GM12878 (cell line): ENCODE measurements at regions not wholly inside any gene's neighbourhood (a gene's known extent, or its start where the extent isn't known, plus 50 kb on each side); places are given as distances from the start of the nearest gene placed in this dataset.

Source experiments
- ATAC-seq: fragments of 200-7000 bp; cut with Tn5 transposase; 3 replicates; pipeline ENCODE4 v1.9.1; 2020; ENCODE audit warnings: mild to moderate bottlenecking, moderate library complexity
- BruUV-seq: library from RNA; stranded (reverse); fragments of 400-500 nt; replicated peaks from 2 replicates; lab custom pipeline; 2021; lab: Mats Ljungman, UMichigan
- CTCF ChIA-PET: fragments of 300-600 bp; sonication (Branson Sonifier 250); formaldehyde crosslinking; extraction: SDS; loops from one replicate; lab custom pipeline; 2021; ENCODE audit warnings: inconsistent platforms; lab: Yijun Ruan, JAX
- POLR2A ChIA-PET: fragments of 350-600 bp; formaldehyde crosslinking; extraction: SDS; loops from one replicate; lab custom pipeline; 2021; ENCODE audit warnings: inconsistent platforms; lab: Charles Lee
- RAD21 ChIA-PET: fragments of 300-600 bp; sonication (Branson Sonifier 250); formaldehyde crosslinking; loops from one replicate; lab custom pipeline; 2023; ENCODE audit warnings: antibody characterized with exemption; ENCODE audit not compliant: unreplicated experiment; lab: Charles Lee
- SMC1A ChIA-PET: fragments of 300-600 bp; sonication (Branson Sonifier 250); formaldehyde crosslinking; loops from one replicate; lab custom pipeline; 2023; ENCODE audit not compliant: unreplicated experiment, uncharacterized antibody; lab: Charles Lee
- DNase-seq: peaks from one replicate; pipeline ENCODE4 v3.0.0-alpha.2; 2011; ENCODE audit warnings: low read depth, low spot score
- FAIRE-seq: peaks from 3 replicates; lab custom pipeline; 2011; peaks lifted over from hg19 to GRCh38; lab: Jason Lieb, UNC
- H2AFZ ChIP-seq: 2 replicates; pipeline ENCODE4 v1.6.0; 2011; ENCODE audit warnings: low read depth, low read length, control low read depth; ENCODE audit not compliant: control insufficient read depth
- H3K27ac ChIP-seq: 2 replicates; pipeline ENCODE4 v1.5.1; 2011; ENCODE audit warnings: control low read depth; ENCODE audit not compliant: control insufficient read depth, insufficient read depth
- H3K27me3 ChIP-seq, 2 experiments: replicated peaks in 1 of 2; 2 replicates each; pipeline versions ENCODE4 v1.6.0 to v1.6.1; 2011; ENCODE audit warnings: low read length in 1 of 2; ENCODE audit not compliant: control insufficient read depth in 2 of 2, insufficient read depth in 2 of 2
- H3K36me3 ChIP-seq, 2 experiments: 2 replicates each; pipeline ENCODE4 v1.5.1; 2011; ENCODE audit warnings: low read length in 1 of 2; ENCODE audit not compliant: control insufficient read depth in 2 of 2, insufficient read depth in 2 of 2
- H3K4me1 ChIP-seq: 2 replicates; pipeline ENCODE4 v1.6.1; 2011; ENCODE audit warnings: mild to moderate bottlenecking, low read length, moderate library complexity, mixed read lengths; ENCODE audit not compliant: control insufficient read depth, insufficient read depth
- H3K4me2 ChIP-seq: 2 replicates; pipeline ENCODE4 v1.6.0; 2011; ENCODE audit warnings: control low read depth; ENCODE audit not compliant: control insufficient read depth, insufficient read depth
- H3K4me3 ChIP-seq: fragments of 200-600 bp; sonication (generic); 2 replicates; pipeline ENCODE4 v1.5.1; 2016
- H3K79me2 ChIP-seq: 2 replicates; pipeline ENCODE4 v1.6.0; 2011; ENCODE audit warnings: low read length; ENCODE audit not compliant: control insufficient read depth, insufficient read depth
- H3K9ac ChIP-seq: 2 replicates; pipeline ENCODE4 v1.8.0; 2011; ENCODE audit warnings: low read length, control low read depth, mixed read lengths; ENCODE audit not compliant: control insufficient read depth, insufficient read depth
- H3K9me3 ChIP-seq: replicated peaks from 3 replicates; pipeline ENCODE4 v1.5.1; 2011; ENCODE audit warnings: mild to moderate bottlenecking, low read length; ENCODE audit not compliant: control insufficient read depth, insufficient read depth
- H4K20me1 ChIP-seq: 2 replicates; pipeline ENCODE4 v1.6.0; 2011; ENCODE audit not compliant: control insufficient read depth, insufficient read depth
- BCL11A ChIP-seq: IDR thresholded peaks from 2 replicates; pipeline ENCODE4 v1.6.1; 2011; ENCODE audit warnings: low read depth, low read length
- CHD4 ChIP-seq: fragments of 200-600 bp; sonication (generic); IDR thresholded peaks from 2 replicates; pipeline ENCODE4 v1.6.1; 2016; ENCODE audit warnings: mild to moderate bottlenecking
- EP300 ChIP-seq, 2 experiments: fragments of 150-350 bp in 1 of 2; IDR thresholded peaks; 2 replicates each; pipeline ENCODE4 v1.6.1; 2011 to 2012; ENCODE audit warnings: low read depth in 2 of 2, low read length in 2 of 2, borderline replicate concordance in 1 of 2, improper control_type of control experiment in 1 of 2, inconsistent platforms in 1 of 2; ENCODE audit not compliant: control insufficient read depth in 1 of 2
- ETV6 ChIP-seq, 2 experiments: fragments of 450-650 bp in 1 of 2; IDR thresholded peaks in 1 of 2; conservative IDR thresholded peaks in 1 of 2; 2 replicates each; pipeline ENCODE4 v1.6.1; 2014; ENCODE audit warnings: antibody characterized with exemption in 1 of 2, borderline replicate concordance in 1 of 2, low read depth in 1 of 2, mild to moderate bottlenecking in 1 of 2, moderate library complexity in 1 of 2
- IKZF2 ChIP-seq, 2 experiments: fragments of 450-650 bp; IDR thresholded peaks; 2 replicates each; pipeline ENCODE4 v1.6.1; 2017; ENCODE audit warnings: mild to moderate bottlenecking in 2 of 2, moderate library complexity in 2 of 2
- IRF4 ChIP-seq: IDR thresholded peaks from 2 replicates; pipeline ENCODE4 v1.6.1; 2011; ENCODE audit warnings: low read depth, low read length
- MAX ChIP-seq: IDR thresholded peaks from 2 replicates; pipeline ENCODE4 v1.6.1; 2012; ENCODE audit warnings: low read depth, low read length, improper control_type of control experiment
- NFYB ChIP-seq: IDR thresholded peaks from 2 replicates; pipeline ENCODE4 v1.6.1; 2011; ENCODE audit warnings: low read depth, mild to moderate bottlenecking, low read length, improper control_type of control experiment, moderate library complexity; ENCODE audit not compliant: insufficient read depth
- NR2C1 ChIP-seq: fragments of 450-650 bp; IDR thresholded peaks from 2 replicates; pipeline ENCODE4 v1.6.1; 2017; ENCODE audit warnings: antibody characterized with exemption, mild to moderate bottlenecking, moderate library complexity
- RB1 ChIP-seq: fragments of 450-650 bp; formaldehyde crosslinking; IDR thresholded peaks from 2 replicates; pipeline ENCODE4 v1.6.1; 2017; ENCODE audit warnings: mild to moderate bottlenecking, borderline replicate concordance
- RFX5 ChIP-seq: IDR thresholded peaks from 2 replicates; pipeline ENCODE4 v1.6.1; 2011; ENCODE audit warnings: low read depth, low read length, improper control_type of control experiment
- STAT1 ChIP-seq: fragments of 450-650 bp; conservative IDR thresholded peaks from 2 replicates; pipeline ENCODE4 v1.6.1; 2014; ENCODE audit warnings: antibody characterized with exemption, mild to moderate bottlenecking
- ZBTB4 ChIP-seq: fragments of 450-650 bp; formaldehyde crosslinking; IDR thresholded peaks from 2 replicates; pipeline ENCODE4 v1.4.0; 2022; ENCODE audit warnings: mild to moderate bottlenecking, moderate library complexity
- WGBS: methylation state at CpG from one replicate; pipeline ENCODE4 v1.1.6; 2016; ENCODE audit warnings: low lambda C conversion rate; ENCODE audit not compliant: insufficient replicate concordance, insufficient coverage; ENCODE audit errors: missing lambda C conversion rate; 5-methylcytosine and 5-hydroxymethylcytosine counted together
- in situ Hi-C: fragments of 300-500 bp; cut with MboI; formaldehyde crosslinking; loops from 9 replicates; pipeline ENCODE4 v1.14.3; 2018; ENCODE audit warnings: mixed read lengths
- intact Hi-C: fragments of 100-400 bp; cut with micrococcal nuclease; formaldehyde crosslinking; loops from one replicate; pipeline ENCODE4 v1.14.2; 2022; ENCODE audit not compliant: unreplicated experiment
- TF ChIP-seq, protein P1 (sequence below): fragments of 450-650 bp; IDR thresholded peaks from 2 replicates; pipeline ENCODE4 v1.6.1; 2017; ENCODE audit warnings: low read depth, mild to moderate bottlenecking, moderate library complexity

DNA sequence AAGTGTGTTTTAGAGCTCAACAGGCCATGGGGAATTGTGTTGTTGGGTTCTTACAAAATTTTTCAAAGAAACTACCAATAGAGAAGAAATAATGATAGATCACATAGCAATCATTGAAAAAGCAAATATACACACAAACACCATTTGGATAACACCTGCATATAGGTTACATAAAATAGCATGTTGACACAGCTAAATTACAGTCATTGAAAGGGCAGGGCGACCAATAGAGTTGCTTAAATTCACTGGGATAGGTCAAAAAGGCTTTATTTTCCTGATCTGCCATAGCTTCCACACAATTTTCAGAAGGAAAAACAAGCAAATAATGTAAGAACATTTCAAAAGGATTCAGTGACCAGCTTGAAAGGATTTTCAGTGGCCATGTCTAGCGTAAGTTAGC, 57.9 kb upstream of the FGGY start:
- no TSS peak for BruUV-seq
- RAD21 ChIA-PET = no interaction called here
- Histone ChIP-seq H2AFZ (no peak overlapping the region), H4K20me1 (no peaks in the 10 kb centered on the region), H3K27ac (no peak overlapping the region), H3K9ac (no peak overlapping the region), H3K4me3 (no peak overlapping the region), H3K27me3 (no peaks in the 10 kb centered on the region), H3K4me2 (no peak overlapping the region), H3K9me3 (no peaks in the 10 kb centered on the region), H3K4me1 (no peaks in the 10 kb centered on the region), H3K79me2 (no peaks in the 10 kb centered on the region), H3K36me3 (no peaks in the 10 kb centered on the region)
- 42% methylated on average over 2 of the region's 2 CpGs for WGBS
- in situ Hi-C loops (no loop called here), intact Hi-C loops (no loop called here)
- SMC1A ChIA-PET = no interaction called here
- POLR2A ChIA-PET = no interaction called here
- TF ChIP-seq NR2C1 (no peak), MAX (no peak), IRF4 (no peak), IKZF2 (IDR thresholded peaks at IDR 0.05) (no peak), EP300 (IDR thresholded peaks at IDR 0.05; ENCODE audit: borderline replicate concordance in 1 of 2, control insufficient read depth in 1 of 2, low read depth in 2 of 2, low read length in 2 of 2) (no peak), BCL11A (no peak), RB1 (no peak), RFX5 (no peak), ZBTB4 (CRISPR knock-in tag) (no peak), NFYB (no peak), STAT1 (no peak), CHD4 (no peak), ETV6 (conservative IDR thresholded peaks at IDR 0.05 in 1 of 2, IDR thresholded peaks at IDR 0.05 in 1 of 2; ENCODE audit: borderline replicate concordance in 1 of 2, low read depth in 1 of 2) (no peak)
- TF ChIP-seq, protein P1, sequence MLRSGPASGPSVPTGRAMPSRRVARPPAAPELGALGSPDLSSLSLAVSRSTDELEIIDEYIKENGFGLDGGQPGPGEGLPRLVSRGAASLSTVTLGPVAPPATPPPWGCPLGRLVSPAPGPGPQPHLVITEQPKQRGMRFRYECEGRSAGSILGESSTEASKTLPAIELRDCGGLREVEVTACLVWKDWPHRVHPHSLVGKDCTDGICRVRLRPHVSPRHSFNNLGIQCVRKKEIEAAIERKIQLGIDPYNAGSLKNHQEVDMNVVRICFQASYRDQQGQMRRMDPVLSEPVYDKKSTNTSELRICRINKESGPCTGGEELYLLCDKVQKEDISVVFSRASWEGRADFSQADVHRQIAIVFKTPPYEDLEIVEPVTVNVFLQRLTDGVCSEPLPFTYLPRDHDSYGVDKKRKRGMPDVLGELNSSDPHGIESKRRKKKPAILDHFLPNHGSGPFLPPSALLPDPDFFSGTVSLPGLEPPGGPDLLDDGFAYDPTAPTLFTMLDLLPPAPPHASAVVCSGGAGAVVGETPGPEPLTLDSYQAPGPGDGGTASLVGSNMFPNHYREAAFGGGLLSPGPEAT = no peak
- FAIRE-seq (no peak), ATAC-seq (no peak), DNase-seq (no peak)
- CTCF ChIA-PET = no interaction called here
